ENCODE measurements at regions not wholly inside any gene's neighbourhood (a gene's known extent, or its start where the extent isn't known, plus 50 kb on each side); places are given as distances from the start of the nearest gene placed in this dataset.

- no peak overlapping the region for H3K27ac ChIP-seq
- no peak for TF ChIP-seq CTCF (conservative IDR thresholded peaks at IDR 0.05)
Observed at GRCh38 chr12:24255920-24256665, 306.6 kb upstream of the SOX5 start.

DNA sequence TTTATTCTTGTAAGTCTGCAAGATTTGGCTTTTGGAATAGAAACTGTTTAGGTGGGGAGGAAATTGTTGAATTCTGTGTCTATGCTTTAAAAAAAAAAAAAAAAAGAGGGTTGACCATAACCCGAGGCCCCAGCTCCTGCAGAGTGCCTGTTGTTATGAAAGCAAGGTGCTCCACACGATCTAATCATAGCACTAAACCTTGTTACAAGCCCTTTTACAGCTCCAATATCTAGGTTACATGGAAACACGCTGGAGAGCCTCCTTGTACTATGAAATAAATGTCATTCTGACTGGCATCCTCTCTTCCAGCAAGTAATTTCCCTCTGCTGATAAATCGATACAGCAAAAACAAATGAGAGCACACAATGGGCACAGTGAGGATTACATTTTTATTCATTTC lies 303.1 kb upstream of the SOX5 start:
- no peak for TF ChIP-seq CTCF (conservative IDR thresholded peaks at IDR 0.05)
- H3K27ac ChIP-seq, result no peak overlapping the region

DNA sequence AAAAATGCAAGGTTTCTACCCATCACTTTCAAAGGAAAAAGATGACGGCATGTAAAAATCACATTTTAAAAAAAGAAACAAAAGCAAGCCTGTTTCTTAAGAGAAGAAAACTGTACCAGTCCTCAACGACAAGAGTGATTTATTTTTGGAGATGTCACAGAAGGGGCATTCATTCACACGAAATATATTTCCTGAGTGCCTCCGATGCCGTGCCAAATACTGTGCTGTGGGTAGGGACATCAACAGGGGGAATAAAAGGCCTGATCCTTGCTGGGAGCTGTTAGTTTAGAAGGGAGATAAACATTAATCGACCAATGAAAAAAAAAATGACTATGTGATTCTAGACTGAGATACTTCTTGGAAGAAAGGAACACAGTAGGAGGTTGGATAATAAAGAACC lies 297.5 kb upstream of the SOX5 start:
- H3K27ac ChIP-seq, result no peak overlapping the region
- no peak for TF ChIP-seq CTCF (conservative IDR thresholded peaks at IDR 0.05)

DNA sequence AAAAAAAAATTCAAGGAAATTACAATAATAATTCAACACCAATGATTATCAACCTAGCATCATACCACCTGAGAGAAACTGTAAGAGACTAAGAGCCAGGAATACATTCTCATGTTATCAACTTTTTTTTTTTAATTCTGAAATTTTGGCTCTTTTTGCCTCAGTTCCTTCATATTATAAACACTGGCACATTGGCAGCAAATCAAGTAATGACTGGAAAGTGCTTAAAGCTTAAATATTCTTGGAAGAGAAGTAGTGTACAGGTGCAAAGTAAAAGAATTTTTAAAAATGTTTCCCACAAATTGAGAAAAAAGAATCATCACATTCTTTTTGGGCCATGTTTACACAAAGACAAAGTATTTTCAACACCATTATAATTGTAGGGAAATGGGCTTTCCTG lies 296.9 kb upstream of the SOX5 start:
- H3K27ac ChIP-seq, result no peak overlapping the region
- no peak for TF ChIP-seq CTCF (conservative IDR thresholded peaks at IDR 0.05)

- TF ChIP-seq CTCF (conservative IDR thresholded peaks at IDR 0.05), result no peak
- H3K27ac ChIP-seq, result no peak overlapping the region
Observed at GRCh38 chr12:24244801-24245200, 295.3 kb upstream of the SOX5 start.

GRCh38 chr12:24244231-24244630 lies 294.8 kb upstream of the SOX5 start:
- no peak for TF ChIP-seq CTCF (conservative IDR thresholded peaks at IDR 0.05)
- no peak overlapping the region for H3K27ac ChIP-seq

- TF ChIP-seq CTCF (conservative IDR thresholded peaks at IDR 0.05), result no peak
- no peak overlapping the region for H3K27ac ChIP-seq
Observed at GRCh38 chr12:24240707-24241106, 291.2 kb upstream of the SOX5 start.

All from VCaP (cell line).